HG02852 (cell line): ENCODE measurements at regions not wholly inside any gene's neighbourhood (a gene's known extent, or its start where the extent isn't known, plus 50 kb on each side); places are given as distances from the start of the nearest gene placed in this dataset.
A peak's percentile ranks its signal among the peaks of the same experiment; 100 is the strongest.
"Not testable (repeated sequence)": the region's sequence is repeated elsewhere in the genome, so short reads cannot be mapped to it uniquely, and the experiment has no call there.

ENCODE experiments used
- ATAC-seq: cut with Tn5 transposase; IDR thresholded peaks from one replicate; pipeline ENCODE4 v1.9.1; 2021; ENCODE audit warnings: mild to moderate bottlenecking, moderate library complexity; ENCODE audit not compliant: unreplicated experiment

- no peak for ATAC-seq
These were observed 841.5 kb downstream of the SOCS6 start for GRCh38 chr18:71130351-71130750.

- ATAC-seq, result no peak
These were observed 836.7 kb downstream of the SOCS6 start for GRCh38 chr18:71125581-71125980.

GRCh38 chr18:71116535-71116934 is 827.7 kb downstream of the SOCS6 start:
- ATAC-seq, result no peak

GRCh38 chr18:71115261-71115660 is 826.4 kb downstream of the SOCS6 start:
- ATAC-seq, result no peak

GRCh38 chr18:71114550-71115210 is 825.8 kb downstream of the SOCS6 start:
- ATAC-seq, result no peak

GRCh38 chr18:71107244-71107643 is 818.4 kb downstream of the SOCS6 start:
- no peak for ATAC-seq

- no peak for ATAC-seq
These were observed 817.9 kb downstream of the SOCS6 start for GRCh38 chr18:71106701-71107100.

GRCh38 chr18:71105994-71106546 is 817.2 kb downstream of the SOCS6 start:
- no peak for ATAC-seq

- no peak for ATAC-seq
These were observed 816.4 kb downstream of the SOCS6 start for GRCh38 chr18:71105078-71105819.

- no peak for ATAC-seq
These were observed 790.8 kb downstream of the SOCS6 start for GRCh38 chr18:71079606-71080005.

GRCh38 chr18:71077451-71077850 is 788.6 kb downstream of the SOCS6 start:
- ATAC-seq, result no peak

GRCh38 chr18:71075147-71075546 is 786.3 kb downstream of the SOCS6 start:
- ATAC-seq, result no peak

- no peak for ATAC-seq
These were observed 779.5 kb downstream of the SOCS6 start for GRCh38 chr18:71068338-71068737.

- no peak for ATAC-seq
These were observed 761.0 kb downstream of the SOCS6 start for GRCh38 chr18:71049893-71050292.

GRCh38 chr18:71047882-71048281 is 759.0 kb downstream of the SOCS6 start:
- no peak for ATAC-seq

- no peak for ATAC-seq
These were observed 756.7 kb downstream of the SOCS6 start for GRCh38 chr18:71045331-71046065.

GRCh38 chr18:71040161-71040560 is 751.3 kb downstream of the SOCS6 start:
- no peak for ATAC-seq

- no peak for ATAC-seq
These were observed 749.4 kb downstream of the SOCS6 start for GRCh38 chr18:71038196-71038595.

GRCh38 chr18:71036783-71037182 is 747.9 kb downstream of the SOCS6 start:
- ATAC-seq, result peak; percentile 72

- not testable (repeated sequence) for ATAC-seq
These were observed 742.7 kb downstream of the SOCS6 start for GRCh38 chr18:71031296-71032191.
